LoVo (cell line): ENCODE measurements at regions not wholly inside any gene's neighbourhood (a gene's known extent, or its start where the extent isn't known, plus 50 kb on each side); places are given as distances from the start of the nearest gene placed in this dataset.

Experiments
- DNase-seq: peaks from one replicate; pipeline ENCODE4 v3.0.0-alpha.2; 2016; ENCODE audit warnings: low spot score

GRCh38 chr1:30286988-30287839 is 436.2 kb downstream of the MATN1 start:
- no peak for DNase-seq

- no peak for DNase-seq
These were observed 437.0 kb downstream of the MATN1 start for GRCh38 chr1:30286241-30286987.

GRCh38 chr1:30285501-30285932 is 437.9 kb downstream of the MATN1 start:
- DNase-seq = no peak

- DNase-seq = no peak
These were observed 438.5 kb downstream of the MATN1 start for GRCh38 chr1:30284728-30285475.

- no peak for DNase-seq
These were observed 439.2 kb downstream of the MATN1 start for GRCh38 chr1:30284226-30284625.

GRCh38 chr1:30283199-30283962 is 440.0 kb downstream of the MATN1 start:
- DNase-seq = no peak

- DNase-seq = no peak
These were observed 442.8 kb downstream of the MATN1 start for GRCh38 chr1:30280572-30280971.

- no peak for DNase-seq
These were observed 445.5 kb downstream of the MATN1 start for GRCh38 chr1:30277911-30278310.

- no peak for DNase-seq
These were observed 446.0 kb downstream of the MATN1 start for GRCh38 chr1:30277415-30277814.

GRCh38 chr1:30275926-30276764 is 447.2 kb downstream of the MATN1 start:
- no peak for DNase-seq

- DNase-seq = no peak
These were observed 448.3 kb downstream of the MATN1 start for GRCh38 chr1:30274976-30275621.

GRCh38 chr1:30274173-30274970 is 449.0 kb downstream of the MATN1 start:
- DNase-seq = no peak

- DNase-seq = no peak
These were observed 449.9 kb downstream of the MATN1 start for GRCh38 chr1:30273456-30273855.

GRCh38 chr1:30273021-30273325 is 450.4 kb downstream of the MATN1 start:
- no peak for DNase-seq

GRCh38 chr1:30272277-30273020 is 450.9 kb downstream of the MATN1 start:
- DNase-seq = no peak

- no peak for DNase-seq
These were observed 451.7 kb downstream of the MATN1 start for GRCh38 chr1:30271401-30272276.

- no peak for DNase-seq
These were observed 452.9 kb downstream of the MATN1 start for GRCh38 chr1:30270461-30270860.
